Heart left ventricle (tissue), 13 donors: ENCODE measurements at regions not wholly inside any gene's neighbourhood (a gene's known extent, or its start where the extent isn't known, plus 50 kb on each side); places are given as distances from the start of the nearest gene placed in this dataset.

Experiments used
- POLR2A ChIP-seq, 2 donors: fragments of 450-650 bp; IDR thresholded peaks; one replicate each; pipeline ENCODE4 v1.6.1; 2017; ENCODE audit warnings: antibody characterized with exemption in 2 of 2, mild to moderate bottlenecking in 2 of 2, moderate library complexity in 2 of 2
- TF ChIP-seq, protein P1 (sequence below), 12 donors: fragments of 200-600 bp; sonication (generic) in 4 of 12; IDR thresholded peaks; one replicate each; pipeline versions ENCODE4 v1.5.0 to v1.8.0; 2018 to 2022; ENCODE audit warnings: antibody characterized with exemption in 12 of 12, mild to moderate bottlenecking in 5 of 12
- donor health status: ischemic (EF 13 %, LVEDD 7.1; RV severe dilation, severe dysfunction).
- donor health status: DM: no; HTN: yes; CAD: no.
- donor health status: DM: no; HTN: no; CAD: no.
- donor health status: ischemic (EF 25% LVEDD 6.9; RV normal size, moderate dysfunction).
- donor health status: ischemic (EF 25% LVEDD 5.7; RV mildly dilated, moderate dysfunction).
- donor health status: ischemic (EF 35%, LVEDD 5.7; RV mildly dilated, moderate dysfunction).
- donor health status: nonischemic (EF 11% LVEDD 7.7; RV severe dilation, severe dysfunction).
- donor health status: DM: yes; HTN: yes; CAD: no.
- donor health status: PGD.
- donor health status: ischemic (EF 29% LVEDD 5.4; RV normal size, mild dysfunction).
- donor health status: nonischemic (EF 23%, LVEDD 6.1; RV moderate dilation, normal function).

GRCh38 chr2:124975224-124975623, 950.1 kb downstream of the CNTNAP5 start:
- TF ChIP-seq, protein P1, sequence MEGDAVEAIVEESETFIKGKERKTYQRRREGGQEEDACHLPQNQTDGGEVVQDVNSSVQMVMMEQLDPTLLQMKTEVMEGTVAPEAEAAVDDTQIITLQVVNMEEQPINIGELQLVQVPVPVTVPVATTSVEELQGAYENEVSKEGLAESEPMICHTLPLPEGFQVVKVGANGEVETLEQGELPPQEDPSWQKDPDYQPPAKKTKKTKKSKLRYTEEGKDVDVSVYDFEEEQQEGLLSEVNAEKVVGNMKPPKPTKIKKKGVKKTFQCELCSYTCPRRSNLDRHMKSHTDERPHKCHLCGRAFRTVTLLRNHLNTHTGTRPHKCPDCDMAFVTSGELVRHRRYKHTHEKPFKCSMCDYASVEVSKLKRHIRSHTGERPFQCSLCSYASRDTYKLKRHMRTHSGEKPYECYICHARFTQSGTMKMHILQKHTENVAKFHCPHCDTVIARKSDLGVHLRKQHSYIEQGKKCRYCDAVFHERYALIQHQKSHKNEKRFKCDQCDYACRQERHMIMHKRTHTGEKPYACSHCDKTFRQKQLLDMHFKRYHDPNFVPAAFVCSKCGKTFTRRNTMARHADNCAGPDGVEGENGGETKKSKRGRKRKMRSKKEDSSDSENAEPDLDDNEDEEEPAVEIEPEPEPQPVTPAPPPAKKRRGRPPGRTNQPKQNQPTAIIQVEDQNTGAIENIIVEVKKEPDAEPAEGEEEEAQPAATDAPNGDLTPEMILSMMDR (IDR thresholded peaks at IDR 0.05) = no peak
- TF ChIP-seq POLR2A (IDR thresholded peaks at IDR 0.05) = no peak
